Embryonic facial prominence (tissue), 1 donor: ENCODE measurements at regions not wholly inside any gene's neighbourhood (a gene's known extent, or its start where the extent isn't known, plus 50 kb on each side); places are given as distances from the start of the nearest gene placed in this dataset.

ENCODE experiments used
- DNase-seq: peaks from one replicate; pipeline ENCODE4 v3.0.0-alpha.2; 2016; ENCODE audit errors: extremely low spot score

- no peak for DNase-seq
Measured at GRCh38 chr4:176898791-176899190, 106.1 kb upstream of the VEGFC start.

GRCh38 chr4:176902710-176903323, 110.1 kb upstream of the VEGFC start:
- DNase-seq: no peak

DNA sequence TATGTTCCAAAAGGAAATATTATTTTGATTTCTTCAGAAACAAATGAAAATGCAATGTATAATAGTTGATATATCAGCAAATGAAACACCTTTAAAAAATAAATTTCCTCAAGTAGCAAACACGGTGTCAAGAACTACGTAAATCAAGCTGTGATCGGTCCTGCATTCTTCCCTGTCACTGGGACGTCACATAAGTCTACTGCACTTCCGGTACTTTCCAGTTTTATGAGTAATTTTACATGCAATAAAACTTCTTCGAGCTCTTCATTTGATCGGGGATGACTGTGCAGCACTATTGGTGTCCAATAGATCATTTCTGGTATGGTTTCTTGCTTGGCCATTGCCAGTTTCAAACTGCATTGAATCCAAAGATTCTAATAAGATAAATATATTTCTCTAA, 114.0 kb upstream of the VEGFC start:
- DNase-seq: no peak

DNA sequence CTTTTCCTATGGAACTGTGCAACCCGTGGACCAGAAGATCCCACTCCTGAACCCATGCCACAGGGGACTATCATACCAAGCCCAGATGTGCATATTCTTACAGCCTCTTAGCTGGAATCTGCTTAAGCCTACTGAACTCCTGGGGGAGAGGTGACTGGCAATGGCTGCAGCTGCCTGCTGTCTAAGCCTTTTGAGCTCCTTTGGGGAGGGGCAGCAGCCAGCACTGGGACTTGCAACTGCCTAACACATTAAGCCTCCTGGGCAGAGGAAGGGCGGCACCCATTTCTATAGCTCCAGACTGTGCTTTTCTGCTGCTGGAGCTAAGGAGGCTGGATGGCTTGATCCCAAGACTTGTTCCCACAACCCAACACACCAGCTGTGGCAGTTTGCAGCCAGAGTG, 117.9 kb upstream of the VEGFC start:
- no peak for DNase-seq

DNA sequence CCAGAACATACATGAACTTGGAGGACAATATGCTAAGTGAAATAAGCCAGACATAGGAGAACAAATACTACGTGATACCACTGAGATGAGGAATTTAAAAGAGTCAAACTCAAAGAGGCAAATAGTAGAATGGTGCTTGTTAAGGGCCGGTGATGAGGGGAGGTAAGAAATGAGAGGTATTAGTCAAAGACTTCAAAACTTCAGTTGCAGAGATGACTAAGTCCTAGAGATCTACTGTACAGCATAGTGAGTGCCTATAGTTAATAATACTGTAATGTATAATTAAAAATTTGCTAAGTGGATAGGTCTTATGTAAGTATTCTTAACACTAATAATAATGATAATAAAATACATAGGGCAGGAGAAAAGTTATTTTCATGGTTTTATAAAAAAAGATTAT, 126.9 kb upstream of the VEGFC start:
- no peak for DNase-seq

- DNase-seq: no peak
Measured at GRCh38 chr4:176920694-176921093, 128.0 kb upstream of the VEGFC start.

- no peak for DNase-seq
Measured at GRCh38 chr4:176921256-176921655, 128.5 kb upstream of the VEGFC start.

- no peak for DNase-seq
Measured at GRCh38 chr4:176924238-176924637, 131.5 kb upstream of the VEGFC start.

DNA sequence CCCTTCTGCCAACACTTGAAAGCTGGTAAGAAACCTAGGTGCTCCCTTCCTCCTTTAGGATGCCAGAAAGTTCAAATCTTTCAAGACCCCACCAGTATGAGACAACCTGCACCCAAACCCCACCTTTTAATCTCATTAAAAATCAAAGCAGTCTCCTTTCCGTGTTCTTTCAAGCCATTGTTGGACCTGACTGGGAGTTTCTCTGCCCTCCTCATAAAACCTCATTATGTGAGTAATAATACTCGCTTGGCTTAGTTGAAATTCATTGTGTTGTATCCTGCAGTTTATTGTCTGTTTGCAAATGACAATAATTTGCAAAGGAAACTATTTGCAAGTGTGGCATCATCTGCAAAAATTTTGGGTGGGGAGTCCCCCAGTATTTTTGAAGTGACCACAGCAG, 133.2 kb upstream of the VEGFC start:
- DNase-seq: no peak

DNA sequence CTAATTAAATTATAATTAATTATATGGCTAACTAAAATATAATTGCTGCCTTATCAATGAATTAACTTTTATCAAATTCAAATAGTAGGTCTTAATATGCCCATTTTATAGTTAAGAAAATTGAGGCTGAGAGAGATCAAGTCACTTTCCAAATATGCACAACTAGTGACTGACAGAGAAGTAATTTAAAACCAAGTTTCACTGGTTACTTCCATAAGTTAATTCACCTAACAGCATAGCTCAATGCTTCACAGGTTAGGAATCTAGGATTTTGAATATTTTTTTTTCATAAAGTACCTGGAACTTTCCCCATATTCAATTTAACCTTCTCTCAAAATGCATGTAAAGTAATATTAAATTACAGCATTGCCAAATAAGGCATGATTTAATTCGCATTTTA, 134.4 kb upstream of the VEGFC start:
- no peak for DNase-seq

DNA sequence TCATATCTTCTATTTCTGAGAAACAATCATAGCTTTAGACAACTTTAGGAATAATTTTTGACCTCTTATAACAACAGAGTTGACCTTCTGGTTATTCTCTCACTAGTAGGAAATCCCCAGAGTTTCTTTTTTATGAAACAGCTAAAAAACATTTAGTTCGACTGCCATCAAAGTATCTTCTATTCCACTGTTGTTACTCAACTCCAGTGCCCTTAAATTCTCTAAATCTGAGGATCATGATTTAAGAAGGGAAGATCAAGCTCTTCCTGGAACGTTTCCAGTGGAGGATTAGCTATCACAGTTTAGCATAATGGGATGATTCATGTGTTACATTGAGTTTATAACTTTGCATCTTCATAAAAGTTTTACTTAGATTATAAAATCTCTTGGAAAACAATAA, 134.9 kb upstream of the VEGFC start:
- DNase-seq: no peak

GRCh38 chr4:176939445-176939844, 146.7 kb upstream of the VEGFC start:
- no peak for DNase-seq

GRCh38 chr4:176945334-176945733, 152.6 kb upstream of the VEGFC start:
- no peak for DNase-seq

GRCh38 chr4:176949029-176949428, 156.3 kb upstream of the VEGFC start:
- no peak for DNase-seq

GRCh38 chr4:176953021-176953420, 160.3 kb upstream of the VEGFC start:
- no peak for DNase-seq

DNA sequence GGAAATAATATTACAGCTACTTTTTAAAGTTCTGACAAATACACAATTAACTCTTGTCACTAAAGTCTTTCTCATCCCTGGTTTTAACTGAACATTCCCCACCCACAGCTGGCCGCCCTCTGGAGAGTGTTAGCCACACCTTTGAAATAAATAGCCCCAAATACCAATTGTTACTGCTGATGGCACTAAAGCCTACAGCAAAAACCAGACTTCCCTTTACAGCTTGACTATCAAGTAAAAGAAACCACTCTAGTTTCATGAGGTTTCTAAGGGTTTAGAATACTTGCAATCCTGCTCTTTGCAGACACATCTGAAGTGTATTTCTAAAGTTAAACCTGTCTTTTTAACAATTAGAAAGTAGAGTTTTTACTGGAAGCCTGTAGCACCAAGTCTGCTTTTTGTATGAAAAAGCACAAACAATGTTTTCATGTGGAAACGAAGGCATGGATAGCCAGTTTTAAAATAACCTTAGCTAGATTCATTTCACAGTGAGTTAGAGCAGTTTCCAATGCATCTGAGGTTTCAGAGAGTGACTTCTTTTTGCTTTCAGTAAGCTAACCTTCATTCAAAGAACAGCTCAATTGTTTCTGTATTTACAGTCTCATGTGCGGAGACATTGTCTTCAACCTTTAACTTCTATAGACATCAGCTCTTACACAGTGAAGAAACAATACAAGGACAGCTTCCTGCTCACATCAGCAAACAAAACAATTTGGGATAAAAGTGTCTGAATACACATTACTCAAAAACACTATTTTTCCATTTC, 164.8 kb upstream of the VEGFC start:
- no peak for DNase-seq

- no peak for DNase-seq
Measured at GRCh38 chr4:176959980-176960379, 167.3 kb upstream of the VEGFC start.

- no peak for DNase-seq
Measured at GRCh38 chr4:176963121-176963520, 170.4 kb upstream of the VEGFC start.

GRCh38 chr4:176964116-176964691, 171.5 kb upstream of the VEGFC start:
- no peak for DNase-seq

GRCh38 chr4:176967586-176967985, 174.9 kb upstream of the VEGFC start:
- DNase-seq: no peak

DNA sequence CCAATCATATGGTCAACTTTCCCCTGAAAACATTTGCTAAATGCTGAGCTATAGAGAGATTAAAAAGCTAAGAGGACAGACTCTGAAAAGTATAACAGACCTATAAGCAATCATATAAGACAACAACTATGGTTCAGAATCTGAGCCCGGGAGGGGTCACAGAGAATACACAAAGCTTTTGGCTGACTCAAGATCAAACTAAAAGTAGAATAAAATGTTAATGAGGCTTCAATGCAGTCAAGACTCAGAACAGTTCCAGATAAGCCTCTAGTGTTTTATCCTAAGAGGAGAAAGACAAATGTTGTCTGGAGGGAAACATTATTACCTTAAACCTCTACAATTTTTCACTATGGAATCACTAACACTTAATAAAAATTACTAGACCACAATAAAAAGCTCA, 175.4 kb upstream of the VEGFC start:
- DNase-seq: no peak

GRCh38 chr4:176969011-176969410, 176.3 kb upstream of the VEGFC start:
- no peak for DNase-seq

DNA sequence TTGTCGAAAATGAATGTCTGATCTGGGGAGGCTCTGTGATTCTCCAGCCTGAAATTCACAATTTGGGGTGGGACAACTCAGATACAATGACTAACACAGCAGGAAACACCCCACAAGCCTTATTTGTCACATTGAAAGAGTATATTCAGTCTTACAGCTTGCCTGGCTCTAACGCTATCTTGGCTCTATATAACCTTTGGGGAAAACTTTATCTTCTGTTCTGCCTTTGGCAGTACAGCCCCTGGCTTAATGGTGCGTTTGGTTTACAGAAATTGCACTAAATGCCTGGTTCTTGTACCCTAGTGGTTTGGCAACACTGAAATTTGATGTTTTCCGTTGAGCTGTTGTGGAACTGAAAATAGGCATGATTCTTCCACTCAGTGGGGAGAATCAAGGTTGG, 178.1 kb upstream of the VEGFC start:
- DNase-seq: no peak
